ENCODE measurements at regions not wholly inside any gene's neighbourhood (a gene's known extent, or its start where the extent isn't known, plus 50 kb on each side); places are given as distances from the start of the nearest gene placed in this dataset.
"Not testable (repeated sequence)": the region's sequence is repeated elsewhere in the genome, so short reads cannot be mapped to it uniquely, and the experiment has no call there.

- no peak for DNase-seq (ENCODE audit: low read depth in 1 of 2, low spot score in 1 of 2)
These were observed 55.9 kb downstream of the BAMBI start for GRCh38 chr10:28733245-28733644.

- no peak for DNase-seq (ENCODE audit: low read depth in 1 of 2, low spot score in 1 of 2)
These were observed 56.3 kb downstream of the BAMBI start for GRCh38 chr10:28733647-28734046.

- no peak for DNase-seq (ENCODE audit: low read depth in 1 of 2, low spot score in 1 of 2)
These were observed 57.8 kb downstream of the BAMBI start for GRCh38 chr10:28734938-28735759.

GRCh38 chr10:28737096-28737495 lies 59.8 kb downstream of the BAMBI start:
- no peak for DNase-seq (ENCODE audit: low read depth in 1 of 2, low spot score in 1 of 2)

GRCh38 chr10:28738200-28738599 lies 60.9 kb downstream of the BAMBI start:
- DNase-seq (ENCODE audit: low read depth in 1 of 2, low spot score in 1 of 2): no peak

- DNase-seq (ENCODE audit: low read depth in 1 of 2, low spot score in 1 of 2): no peak
These were observed 66.3 kb downstream of the BAMBI start for GRCh38 chr10:28743576-28743975.

GRCh38 chr10:28744069-28744768 lies 66.9 kb downstream of the BAMBI start:
- no peak for DNase-seq (ENCODE audit: low read depth in 1 of 2, low spot score in 1 of 2)

- no peak for DNase-seq (ENCODE audit: low read depth in 1 of 2, low spot score in 1 of 2)
These were observed 77.8 kb downstream of the BAMBI start for GRCh38 chr10:28754930-28755718.

- DNase-seq (ENCODE audit: low read depth in 1 of 2, low spot score in 1 of 2): no peak
These were observed 83.9 kb downstream of the BAMBI start for GRCh38 chr10:28761084-28761846.

GRCh38 chr10:28763471-28764170 lies 86.3 kb downstream of the BAMBI start:
- DNase-seq (ENCODE audit: low read depth in 1 of 2, low spot score in 1 of 2): no peak

GRCh38 chr10:28765641-28766040 lies 88.3 kb downstream of the BAMBI start:
- DNase-seq (ENCODE audit: low read depth in 1 of 2, low spot score in 1 of 2): no peak

GRCh38 chr10:28768227-28768626 lies 90.9 kb downstream of the BAMBI start:
- no peak for DNase-seq (ENCODE audit: low read depth in 1 of 2, low spot score in 1 of 2)

- no peak for DNase-seq (ENCODE audit: low read depth in 1 of 2, low spot score in 1 of 2)
These were observed 91.8 kb downstream of the BAMBI start for GRCh38 chr10:28769091-28769604.

GRCh38 chr10:28771580-28772090 lies 94.3 kb downstream of the BAMBI start:
- not testable (repeated sequence) for DNase-seq (ENCODE audit: low read depth in 1 of 2, low spot score in 1 of 2)

GRCh38 chr10:28774051-28774995 lies 97.0 kb downstream of the BAMBI start:
- DNase-seq (ENCODE audit: low read depth in 1 of 2, low spot score in 1 of 2): no peak

- DNase-seq (ENCODE audit: low read depth in 1 of 2, low spot score in 1 of 2): no peak
These were observed 98.5 kb downstream of the BAMBI start for GRCh38 chr10:28775773-28776172.

- no peak for DNase-seq (ENCODE audit: low read depth in 1 of 2, low spot score in 1 of 2)
These were observed 99.2 kb downstream of the BAMBI start for GRCh38 chr10:28776519-28776918.

GRCh38 chr10:28777911-28778310 lies 100.6 kb downstream of the BAMBI start:
- DNase-seq (ENCODE audit: low read depth in 1 of 2, low spot score in 1 of 2): no peak

- no peak for DNase-seq (ENCODE audit: low read depth in 1 of 2, low spot score in 1 of 2)
These were observed 101.2 kb downstream of the BAMBI start for GRCh38 chr10:28778524-28778923.

Measured in activated CD4-positive, alpha-beta T cell treated with anti-CD3 and anti-CD28 coated beads, Interleukin-2, amount 50 U/mL, for 24 hours (primary cell).